ENCODE measurements at regions not wholly inside any gene's neighbourhood (a gene's known extent, or its start where the extent isn't known, plus 50 kb on each side); places are given as distances from the start of the nearest gene placed in this dataset.

DNA sequence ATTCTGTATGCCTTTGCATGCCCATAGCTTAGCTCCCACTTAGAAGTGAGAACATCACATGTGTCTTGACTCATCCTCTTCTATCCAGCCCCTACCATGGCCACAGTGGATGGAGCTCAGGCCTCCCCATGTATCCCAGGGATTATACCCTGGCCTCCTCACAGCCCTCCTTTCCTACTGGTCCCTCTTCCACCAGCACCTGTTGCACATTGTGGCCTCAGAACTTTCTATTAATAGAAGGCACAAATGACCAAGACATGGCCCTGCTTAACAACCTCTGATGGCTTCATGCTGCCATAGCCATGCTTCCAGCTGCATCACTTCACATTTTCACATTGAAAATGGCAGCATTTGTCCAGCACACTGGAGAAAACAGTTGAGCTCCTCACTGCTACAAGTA lies 315.4 kb downstream of the CDK5RAP2 start:
- Mint-ChIP-seq H3K4me3 (no peak overlapping the region), H3K27ac (no peak overlapping the region), H3K36me3 (no peaks in the 10 kb centered on the region), H3K9me3 (peaks cover 7% of the 10 kb centered on the region), H3K4me1 (no peaks in the 10 kb centered on the region)
- DNase-seq (ENCODE audit: low spot score in 2 of 2) (no peak), ATAC-seq (no peak)

- H3K27ac Mint-ChIP-seq, result no peak overlapping the region
- ATAC-seq, result no peak
- H3K9me3 Mint-ChIP-seq, result peaks cover 7% of the 10 kb centered on the region
- H3K36me3 Mint-ChIP-seq, result no peaks in the 10 kb centered on the region
- H3K4me3 Mint-ChIP-seq, result no peak overlapping the region
- DNase-seq (ENCODE audit: low spot score in 2 of 2), result no peak
- no peaks in the 10 kb centered on the region for H3K4me1 Mint-ChIP-seq
Measured at GRCh38 chr9:120263836-120264235, 316.1 kb downstream of the CDK5RAP2 start.

- ATAC-seq (peak; percentile 19), DNase-seq (ENCODE audit: low spot score in 2 of 2) (no peak)
- no peaks in the 10 kb centered on the region for H3K36me3 Mint-ChIP-seq
- no peaks in the 10 kb centered on the region for H3K4me1 Mint-ChIP-seq
- H3K4me3 Mint-ChIP-seq, result no peak overlapping the region
- H3K9me3 Mint-ChIP-seq, result peaks cover 2% of the 10 kb centered on the region
- no peak overlapping the region for H3K27ac Mint-ChIP-seq
Measured at GRCh38 chr9:120261419-120261818, 318.5 kb downstream of the CDK5RAP2 start.

- H3K27ac Mint-ChIP-seq, result no peak overlapping the region
- no peaks in the 10 kb centered on the region for H3K36me3 Mint-ChIP-seq
- H3K4me1 Mint-ChIP-seq, result no peaks in the 10 kb centered on the region
- no peak overlapping the region for H3K4me3 Mint-ChIP-seq
- DNase-seq (ENCODE audit: low spot score in 2 of 2) (no peak), ATAC-seq (no peak)
- H3K9me3 Mint-ChIP-seq, result peaks cover 6% of the 10 kb centered on the region
Measured at GRCh38 chr9:120259100-120259499, 320.9 kb downstream of the CDK5RAP2 start.

DNA sequence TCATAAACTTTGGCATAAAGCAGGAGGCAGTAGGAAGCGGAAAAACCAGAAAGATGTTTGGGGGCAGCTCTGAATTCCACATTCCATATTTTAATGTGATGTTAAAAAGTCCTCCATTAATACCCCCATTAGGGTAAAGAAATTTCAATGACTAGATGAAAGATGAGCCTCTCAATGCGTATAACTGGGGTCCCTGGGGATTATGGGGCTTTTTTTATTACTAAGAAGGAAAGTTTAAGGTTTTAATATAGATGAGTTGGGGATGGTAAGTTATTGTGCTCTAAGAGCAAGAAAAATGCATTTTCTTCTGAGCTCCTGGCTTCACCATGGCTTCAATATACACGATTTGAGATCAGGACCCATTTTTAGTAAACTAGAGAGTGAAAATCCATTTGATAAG lies 321.9 kb downstream of the CDK5RAP2 start:
- H3K27ac Mint-ChIP-seq, result no peak overlapping the region
- peaks cover 6% of the 10 kb centered on the region for H3K9me3 Mint-ChIP-seq
- H3K4me1 Mint-ChIP-seq, result no peaks in the 10 kb centered on the region
- DNase-seq (ENCODE audit: low spot score in 2 of 2) (no peak), ATAC-seq (no peak)
- H3K4me3 Mint-ChIP-seq, result no peak overlapping the region
- H3K36me3 Mint-ChIP-seq, result no peaks in the 10 kb centered on the region

DNA sequence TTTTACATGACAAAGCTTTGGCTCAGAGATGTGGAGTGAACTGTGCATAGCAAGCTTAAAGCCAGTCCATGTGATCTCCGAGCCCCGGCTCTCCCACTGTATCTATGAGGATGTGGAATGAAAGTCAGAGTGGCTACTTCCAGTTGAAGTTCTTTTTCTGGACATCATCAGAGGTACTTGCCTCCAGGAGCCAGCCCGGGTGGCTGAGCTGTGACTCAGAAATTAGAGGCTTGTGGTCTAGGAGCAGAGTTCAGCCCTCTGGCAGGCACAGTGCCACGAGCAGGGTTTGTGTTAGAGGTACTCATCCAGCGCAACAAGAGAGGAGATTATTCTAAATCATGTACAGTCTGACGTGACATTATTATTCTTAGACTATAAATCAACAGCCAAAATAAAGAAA lies 322.5 kb downstream of the CDK5RAP2 start:
- Mint-ChIP-seq H3K27ac (no peak overlapping the region), H3K9me3 (peaks cover 6% of the 10 kb centered on the region), H3K4me1 (no peaks in the 10 kb centered on the region), H3K36me3 (no peaks in the 10 kb centered on the region), H3K4me3 (no peak overlapping the region)
- no peak for ATAC-seq
- DNase-seq (ENCODE audit: low spot score in 2 of 2), result no peak

- H3K4me3 Mint-ChIP-seq, result no peak overlapping the region
- H3K36me3 Mint-ChIP-seq, result no peaks in the 10 kb centered on the region
- peaks cover 6% of the 10 kb centered on the region for H3K9me3 Mint-ChIP-seq
- no peaks in the 10 kb centered on the region for H3K4me1 Mint-ChIP-seq
- DNase-seq (ENCODE audit: low spot score in 2 of 2), result no peak
- H3K27ac Mint-ChIP-seq, result no peak overlapping the region
- no peak for ATAC-seq
Measured at GRCh38 chr9:120256146-120256545, 323.8 kb downstream of the CDK5RAP2 start.

DNA sequence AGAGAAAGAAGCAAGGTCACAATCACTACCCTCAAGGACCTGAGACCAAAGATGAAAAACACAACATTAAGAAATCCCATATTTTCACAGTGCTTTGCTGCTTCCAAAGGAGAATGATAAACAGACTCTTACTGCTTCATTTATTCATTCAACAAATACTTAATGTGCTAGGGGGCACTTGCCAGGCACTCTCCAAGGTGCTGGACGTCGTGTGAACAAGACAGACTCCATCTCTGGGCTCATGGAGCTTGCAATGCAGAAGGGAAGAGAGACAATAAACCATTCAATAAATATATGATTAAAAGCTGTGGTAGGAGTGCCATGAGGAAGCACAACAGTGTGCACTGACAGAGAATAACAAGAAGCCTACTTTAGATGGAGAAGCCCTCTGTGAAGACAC lies 327.7 kb downstream of the CDK5RAP2 start:
- H3K36me3 Mint-ChIP-seq, result no peaks in the 10 kb centered on the region
- DNase-seq (ENCODE audit: low spot score in 2 of 2), result no peak
- H3K4me1 Mint-ChIP-seq, result no peaks in the 10 kb centered on the region
- no peak overlapping the region for H3K27ac Mint-ChIP-seq
- H3K9me3 Mint-ChIP-seq, result peaks cover 6% of the 10 kb centered on the region
- no peak for ATAC-seq
- no peak overlapping the region for H3K4me3 Mint-ChIP-seq

GRCh38 chr9:120242116-120242811 lies 337.7 kb downstream of the CDK5RAP2 start:
- Mint-ChIP-seq H3K9me3 (peaks cover 2% of the 10 kb centered on the region), H3K4me1 (no peaks in the 10 kb centered on the region), H3K4me3 (no peak overlapping the region), H3K27ac (no peak overlapping the region), H3K36me3 (no peaks in the 10 kb centered on the region)
- no peak for DNase-seq (ENCODE audit: low spot score in 2 of 2)
- no peak for ATAC-seq

DNA sequence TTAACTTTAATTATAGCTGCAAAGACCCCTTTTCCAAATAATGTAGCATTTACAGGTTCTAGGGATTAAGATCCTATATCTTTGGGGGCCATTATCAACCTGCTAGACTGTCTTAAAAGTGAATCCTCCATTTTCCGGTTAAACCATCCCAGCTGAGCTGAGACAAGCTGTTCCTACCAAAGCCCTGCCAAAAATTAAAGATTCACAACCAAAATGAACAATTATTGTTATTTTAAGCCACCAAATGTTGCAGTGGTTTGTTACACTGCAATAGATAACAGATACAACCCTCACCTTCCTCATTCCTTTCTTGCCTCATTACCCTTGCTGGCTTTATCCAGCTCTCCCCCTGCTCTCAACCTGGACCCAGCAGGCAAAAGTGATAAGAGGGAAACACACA lies 343.4 kb downstream of the CDK5RAP2 start:
- no peaks in the 10 kb centered on the region for H3K36me3 Mint-ChIP-seq
- no peak overlapping the region for H3K4me3 Mint-ChIP-seq
- H3K9me3 Mint-ChIP-seq, result no peaks in the 10 kb centered on the region
- no peak overlapping the region for H3K27ac Mint-ChIP-seq
- no peaks in the 10 kb centered on the region for H3K4me1 Mint-ChIP-seq
- DNase-seq (ENCODE audit: low spot score in 2 of 2) (no peak), ATAC-seq (no peak)

DNA sequence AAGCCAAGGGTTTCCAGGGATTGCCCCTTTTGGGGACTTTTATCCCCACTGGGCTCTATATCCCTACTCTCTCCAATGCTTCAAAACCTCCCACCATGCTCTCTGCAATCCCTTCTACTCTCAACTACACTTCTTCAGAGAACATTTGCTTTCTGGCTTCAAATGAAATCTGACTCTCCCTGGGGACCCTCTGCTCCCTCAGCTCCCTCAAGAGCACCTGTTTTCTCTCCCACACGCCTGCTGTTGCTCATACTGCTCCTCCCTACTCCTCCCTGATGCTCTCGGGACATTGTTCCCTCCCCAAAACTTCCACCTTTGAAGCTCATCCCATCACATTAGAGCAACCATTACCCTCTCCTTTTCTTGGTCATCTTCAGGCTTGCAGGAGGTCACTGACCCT lies 344.9 kb downstream of the CDK5RAP2 start:
- Mint-ChIP-seq H3K36me3 (no peaks in the 10 kb centered on the region), H3K4me3 (no peak overlapping the region), H3K4me1 (no peaks in the 10 kb centered on the region), H3K9me3 (no peaks in the 10 kb centered on the region), H3K27ac (no peak overlapping the region)
- DNase-seq (ENCODE audit: low spot score in 2 of 2) (no peak), ATAC-seq (no peak)

- ATAC-seq (no peak), DNase-seq (ENCODE audit: low spot score in 2 of 2) (no peak)
- Mint-ChIP-seq H3K4me3 (no peak overlapping the region), H3K9me3 (no peaks in the 10 kb centered on the region), H3K27ac (no peak overlapping the region), H3K4me1 (no peaks in the 10 kb centered on the region), H3K36me3 (no peaks in the 10 kb centered on the region)
Measured at GRCh38 chr9:120230227-120230626, 349.7 kb downstream of the CDK5RAP2 start.

DNA sequence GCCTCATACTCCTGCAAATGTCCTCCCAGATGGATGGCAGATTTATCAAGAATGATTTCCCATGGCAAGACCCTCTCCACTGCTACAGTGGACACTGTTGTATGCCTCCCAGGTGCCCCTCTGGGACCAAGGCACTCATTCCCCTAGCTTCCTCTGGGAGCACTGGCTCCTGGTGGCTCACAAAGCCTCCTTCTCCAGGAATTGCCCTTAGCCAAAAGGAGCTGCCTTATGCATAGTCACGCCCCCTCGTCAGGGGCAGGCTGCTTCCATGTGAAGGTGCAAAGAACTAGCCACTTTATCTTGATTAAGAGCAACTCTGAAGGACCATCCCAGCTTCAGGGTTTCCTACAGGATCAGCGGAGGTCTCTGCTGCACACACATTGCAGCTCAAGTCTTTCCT lies 358.1 kb downstream of the CDK5RAP2 start:
- Mint-ChIP-seq H3K4me1 (no peaks in the 10 kb centered on the region), H3K4me3 (no peak overlapping the region), H3K36me3 (no peaks in the 10 kb centered on the region), H3K27ac (no peak overlapping the region), H3K9me3 (no peaks in the 10 kb centered on the region)
- DNase-seq (ENCODE audit: low spot score in 2 of 2) (no peak), ATAC-seq (no peak)

DNA sequence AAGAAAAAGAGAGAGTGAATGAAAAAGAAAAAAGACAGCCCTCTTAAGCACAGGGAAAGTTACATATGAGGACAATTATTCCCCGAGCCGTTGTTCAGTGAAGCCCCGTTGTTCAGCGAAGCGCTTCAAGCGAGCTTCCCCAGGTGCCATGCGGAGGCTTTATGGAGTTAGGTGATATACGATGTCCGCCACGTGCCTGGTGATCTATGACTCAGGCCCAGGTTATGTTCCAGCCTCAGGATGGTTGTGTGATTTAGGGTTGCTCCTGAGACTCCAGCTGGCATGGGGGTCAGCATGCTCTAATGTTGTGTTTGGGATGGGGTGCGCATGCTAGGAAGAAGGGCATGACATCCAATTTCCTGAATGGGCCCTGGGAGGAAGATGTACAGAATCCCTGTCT lies 365.6 kb downstream of the CDK5RAP2 start:
- no peak overlapping the region for H3K4me3 Mint-ChIP-seq
- ATAC-seq (no peak), DNase-seq (ENCODE audit: low spot score in 2 of 2) (no peak)
- no peaks in the 10 kb centered on the region for H3K36me3 Mint-ChIP-seq
- H3K9me3 Mint-ChIP-seq, result no peaks in the 10 kb centered on the region
- H3K4me1 Mint-ChIP-seq, result no peaks in the 10 kb centered on the region
- H3K27ac Mint-ChIP-seq, result no peak overlapping the region

DNA sequence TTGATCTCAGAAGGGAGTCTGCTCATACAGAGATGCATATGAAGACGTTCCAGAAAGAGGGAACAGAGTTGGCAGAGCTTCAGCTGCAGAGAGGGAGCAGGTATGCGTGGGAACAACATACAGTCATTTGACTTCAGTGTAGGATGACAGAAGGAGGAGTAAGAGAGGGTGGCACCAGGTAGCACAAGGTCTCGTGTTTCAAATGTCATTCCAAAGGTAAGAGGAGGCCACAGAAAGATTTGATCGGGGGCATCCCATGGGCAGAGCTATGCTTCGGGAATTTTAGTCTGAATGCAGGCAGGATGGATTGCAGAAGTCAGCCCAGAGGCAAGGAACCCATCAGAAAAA lies 367.1 kb downstream of the CDK5RAP2 start:
- Mint-ChIP-seq H3K9me3 (no peaks in the 10 kb centered on the region), H3K4me1 (no peaks in the 10 kb centered on the region), H3K36me3 (no peaks in the 10 kb centered on the region), H3K27ac (no peak overlapping the region), H3K4me3 (no peak overlapping the region)
- ATAC-seq, result no peak
- no peak for DNase-seq (ENCODE audit: low spot score in 2 of 2)

- Mint-ChIP-seq H3K27ac (no peak overlapping the region), H3K9me3 (no peaks in the 10 kb centered on the region), H3K4me1 (no peaks in the 10 kb centered on the region), H3K36me3 (no peaks in the 10 kb centered on the region), H3K4me3 (no peak overlapping the region)
- DNase-seq (ENCODE audit: low spot score in 2 of 2) (no peak), ATAC-seq (no peak)
Measured at GRCh38 chr9:120212153-120212852, 367.7 kb downstream of the CDK5RAP2 start.
